ENCODE measurements at regions not wholly inside any gene's neighbourhood (a gene's known extent, or its start where the extent isn't known, plus 50 kb on each side); places are given as distances from the start of the nearest gene placed in this dataset.

DNA sequence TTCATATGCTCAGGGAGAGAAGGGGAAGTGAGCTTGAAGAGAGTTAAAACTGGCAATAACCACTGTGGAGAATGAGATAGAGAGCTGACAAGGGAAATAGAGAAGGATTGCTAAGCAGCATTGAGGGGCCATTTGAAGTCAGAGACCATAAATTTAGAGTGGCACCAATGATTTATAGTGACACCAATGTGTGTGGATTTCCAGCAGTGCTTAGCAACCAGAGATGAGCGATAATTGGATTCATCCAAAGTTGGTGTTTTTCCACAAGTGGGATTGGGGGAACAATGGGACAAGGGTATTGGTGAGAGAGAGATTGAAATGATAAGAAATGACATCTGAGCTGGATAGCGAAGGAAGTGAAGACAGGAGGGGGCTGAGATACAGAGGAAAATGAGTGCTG is 114.1 kb downstream of the C1orf94 start:
- TF ChIP-seq CTCF (conservative IDR thresholded peaks at IDR 0.05 in 1 of 2, IDR thresholded peaks at IDR 0.05 in 1 of 2; ENCODE audit: low read depth in 1 of 2, low read length in 2 of 2) (no peak), EZH2 (IDR thresholded peaks at IDR 0.05; ENCODE audit: low read length, missing control alignments) (no peak)
